ENCODE measurements at regions not wholly inside any gene's neighbourhood (a gene's known extent, or its start where the extent isn't known, plus 50 kb on each side); places are given as distances from the start of the nearest gene placed in this dataset.

- no peak for TF ChIP-seq CTCF (IDR thresholded peaks at IDR 0.05)
- no peak for TF ChIP-seq EP300 (IDR thresholded peaks at IDR 0.05)
- TF ChIP-seq POLR2AphosphoS5 (IDR thresholded peaks at IDR 0.05) = no peak
Observed at GRCh38 chr4:28167411-28167810, 1306.8 kb downstream of the STIM2 start.
